HG02885 (cell line): ENCODE measurements at regions not wholly inside any gene's neighbourhood (a gene's known extent, or its start where the extent isn't known, plus 50 kb on each side); places are given as distances from the start of the nearest gene placed in this dataset.
"Not testable (repeated sequence)": the region's sequence is repeated elsewhere in the genome, so short reads cannot be mapped to it uniquely, and the experiment has no call there.

Source experiments
- ATAC-seq: cut with Tn5 transposase; IDR thresholded peaks from one replicate; pipeline ENCODE4 v1.9.1; 2021; ENCODE audit warnings: mild to moderate bottlenecking; ENCODE audit not compliant: unreplicated experiment, poor library complexity

DNA sequence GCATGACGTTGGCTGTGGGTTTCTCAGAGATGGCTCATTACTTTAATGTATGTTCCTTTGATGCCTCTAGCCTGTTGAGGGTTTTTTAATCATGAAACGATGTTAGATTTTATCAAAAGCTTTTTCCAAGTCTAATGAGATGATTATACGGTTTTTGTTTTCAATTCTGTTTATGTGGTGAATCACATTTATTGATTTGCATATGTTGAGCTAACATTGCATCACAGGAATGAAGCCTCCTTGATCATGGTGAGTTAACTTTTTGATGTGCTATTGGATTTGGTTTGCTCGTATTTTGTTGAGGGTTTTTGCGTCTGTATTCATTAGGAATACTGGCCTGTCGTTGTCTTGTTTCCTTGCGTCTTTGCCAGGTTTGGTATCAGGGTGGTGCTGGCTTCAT is 52.3 kb upstream of the PTPN12 start:
- no peak for ATAC-seq

DNA sequence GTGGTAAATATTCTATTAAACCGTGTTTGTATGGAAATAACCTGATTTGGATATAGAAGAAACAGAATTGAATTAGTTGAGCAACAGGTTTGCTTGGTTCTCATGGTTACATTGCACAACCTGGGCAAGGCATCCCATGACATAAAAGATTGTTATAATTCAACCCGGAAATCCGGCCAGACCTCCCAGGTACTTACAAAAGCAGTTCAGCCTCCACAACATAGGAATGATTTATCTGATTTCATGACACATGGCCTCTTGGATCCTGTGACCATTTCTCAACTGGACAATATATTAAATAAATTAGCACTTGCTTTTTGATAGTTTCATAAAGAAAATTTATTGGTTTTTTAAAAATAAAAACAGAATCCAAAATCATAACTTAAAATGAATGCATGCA is 55.1 kb upstream of the PTPN12 start:
- ATAC-seq, result no peak

DNA sequence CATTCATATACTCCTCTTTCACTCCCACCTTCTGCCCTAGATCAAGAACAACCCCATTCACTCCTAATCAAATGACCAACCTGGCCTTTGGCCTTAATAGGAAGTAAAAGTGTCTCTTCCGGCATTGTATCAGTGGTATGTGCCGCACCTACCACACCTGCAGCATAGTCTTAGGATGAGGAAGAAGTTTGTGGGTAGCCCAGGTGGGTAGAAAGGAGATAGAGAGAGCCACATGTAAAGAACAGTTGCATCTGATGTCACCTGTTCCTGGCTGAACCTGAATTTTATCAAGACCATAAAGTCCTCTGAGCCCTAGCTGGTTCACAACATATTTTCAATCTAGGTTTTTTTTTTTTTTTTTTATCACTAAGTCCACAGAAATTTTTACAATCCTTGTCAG is 55.5 kb upstream of the PTPN12 start:
- no peak for ATAC-seq

DNA sequence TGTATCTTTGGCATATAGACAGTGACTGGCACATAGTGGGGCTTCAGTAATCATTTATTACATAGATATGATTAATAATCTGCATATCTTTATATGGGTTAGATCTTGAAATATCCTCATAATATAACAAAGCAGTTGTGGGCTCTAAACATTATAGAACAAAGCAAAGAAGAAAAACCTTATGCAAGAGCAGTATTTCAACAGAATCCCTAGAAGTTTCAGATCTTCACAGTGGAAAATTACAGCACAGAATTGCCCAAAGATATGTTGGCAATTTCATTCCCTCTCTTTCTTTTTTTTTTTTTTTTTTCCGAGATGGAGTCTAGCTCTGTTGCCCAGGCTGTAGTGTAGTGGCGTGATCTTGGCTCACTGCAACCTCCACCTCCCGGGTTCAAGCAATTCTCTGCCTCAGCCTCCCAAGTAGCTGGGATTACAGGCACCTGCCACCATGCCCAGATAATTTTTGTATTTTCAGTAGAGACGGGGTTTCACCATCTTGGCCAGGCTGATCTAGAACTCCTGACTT is 56.9 kb upstream of the PTPN12 start:
- ATAC-seq, result not testable (repeated sequence)

DNA sequence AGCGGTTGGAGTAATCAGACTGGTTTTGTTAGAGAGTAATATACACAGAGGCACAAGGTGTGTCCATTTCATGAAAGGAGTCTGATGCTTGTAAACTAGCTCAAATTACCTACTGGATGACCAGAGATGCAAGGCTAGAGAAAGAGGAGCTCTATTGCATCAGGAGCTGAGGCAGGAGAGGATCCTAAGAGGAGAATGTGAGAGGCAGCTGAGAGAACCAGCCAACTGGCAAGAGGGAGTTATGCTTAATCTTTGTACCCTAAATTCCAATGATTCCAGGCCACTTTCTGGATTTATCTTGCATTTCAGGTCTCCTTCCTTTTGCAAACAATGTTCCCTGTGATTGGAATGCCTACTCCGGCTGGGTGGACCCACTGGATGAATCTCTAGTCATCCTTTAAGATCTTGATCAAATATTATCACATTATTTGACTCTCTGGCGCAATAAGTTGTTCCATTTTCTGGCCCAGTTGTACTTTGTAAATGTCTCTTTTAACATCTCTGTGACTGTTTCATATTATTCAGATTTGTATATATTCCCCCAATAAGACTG is 57.5 kb upstream of the PTPN12 start:
- ATAC-seq, result no peak

DNA sequence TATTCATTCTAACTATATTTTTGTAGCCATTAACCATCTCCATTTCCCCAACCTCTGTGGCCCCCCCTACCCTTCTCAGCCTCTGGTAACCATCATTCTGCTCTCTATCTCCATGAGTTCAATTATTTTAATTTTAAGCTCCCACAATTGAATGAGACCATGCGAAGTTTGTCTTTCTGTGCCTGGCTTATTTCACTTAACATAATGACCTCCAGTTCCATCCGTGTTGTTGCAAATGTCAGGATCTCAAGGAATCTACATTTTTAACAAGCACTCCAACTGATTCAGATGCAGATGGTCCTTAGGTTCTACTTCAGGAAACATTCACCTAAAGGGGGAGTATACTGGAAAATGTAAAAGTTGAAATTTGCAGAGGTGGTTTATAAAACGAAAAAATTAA is 60.2 kb upstream of the PTPN12 start:
- ATAC-seq, result no peak

DNA sequence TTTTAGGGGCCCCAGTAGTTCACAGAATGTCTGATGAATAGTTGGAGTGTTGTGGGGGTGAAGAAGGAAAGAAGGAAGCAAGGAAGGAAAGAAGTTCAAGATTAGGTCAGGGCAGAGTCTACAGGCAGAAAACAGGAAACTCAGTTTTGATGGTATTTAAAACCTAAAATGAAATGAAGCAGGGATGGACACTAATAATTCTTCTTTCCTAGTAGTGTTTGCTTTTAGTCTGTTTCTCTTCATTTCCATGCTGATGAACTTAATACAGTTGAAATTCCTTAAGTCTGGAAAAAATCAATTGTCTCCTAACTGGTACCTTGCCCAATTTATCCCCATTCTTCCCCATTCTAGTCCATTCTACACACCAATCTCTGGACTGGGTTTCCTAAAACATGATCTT is 59.0 kb upstream of the GSAP start:
- ATAC-seq, result no peak

DNA sequence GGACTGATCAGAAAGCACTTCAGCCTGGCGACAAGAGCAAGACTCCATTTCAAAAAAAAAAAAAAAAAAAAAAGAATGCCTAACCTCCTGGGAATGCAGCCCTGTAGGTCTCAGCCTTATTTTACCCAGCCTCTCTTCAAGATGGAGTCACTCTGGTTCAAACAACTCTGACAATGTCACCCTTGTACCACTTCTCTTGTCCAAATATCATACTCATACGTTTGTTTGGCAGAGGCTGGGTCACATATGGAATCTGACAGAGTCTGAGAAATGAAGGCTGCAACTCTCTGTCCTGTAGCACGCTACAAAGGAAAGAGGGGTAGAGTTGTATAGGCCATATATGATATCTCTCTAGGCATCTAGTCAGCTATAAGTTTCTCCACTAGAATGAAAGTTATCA is 58.6 kb upstream of the GSAP start:
- ATAC-seq, result no peak

DNA sequence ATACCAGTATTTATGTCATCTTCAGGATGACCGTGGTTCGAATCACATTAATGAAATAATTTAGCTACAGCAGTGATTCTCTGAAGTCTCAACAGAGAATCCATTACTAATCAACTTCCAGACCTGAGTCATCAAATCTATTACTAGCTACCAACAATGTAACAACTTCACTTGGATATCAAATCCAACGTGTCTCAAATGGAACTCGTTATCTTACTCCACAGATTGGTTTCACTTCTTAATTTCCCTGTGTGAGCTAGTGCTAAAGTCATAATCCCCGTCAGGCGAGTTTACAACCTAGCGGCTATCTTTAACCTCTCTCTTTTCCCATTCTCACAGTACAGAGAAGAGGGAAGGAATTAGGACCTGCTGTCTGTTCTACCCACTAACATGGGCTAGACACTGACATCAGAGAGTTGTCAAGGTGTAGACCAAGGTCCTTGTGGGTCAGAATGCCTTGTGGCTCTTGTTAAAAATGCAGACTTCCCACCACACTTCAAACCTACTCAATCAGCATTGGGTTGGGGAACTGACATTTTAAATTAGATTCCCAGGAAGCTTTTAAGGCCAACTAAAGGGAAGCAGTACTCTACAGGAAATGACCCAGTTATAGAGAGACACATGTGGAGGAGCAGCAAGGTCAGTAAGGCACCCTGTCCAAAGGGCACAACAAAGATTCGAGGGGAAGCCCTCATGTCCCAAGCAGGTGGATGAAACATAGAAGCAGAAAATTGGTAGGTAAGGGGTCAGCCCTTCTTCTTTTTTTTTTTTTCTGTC is 57.3 kb upstream of the GSAP start:
- peak; percentile 47 for ATAC-seq

DNA sequence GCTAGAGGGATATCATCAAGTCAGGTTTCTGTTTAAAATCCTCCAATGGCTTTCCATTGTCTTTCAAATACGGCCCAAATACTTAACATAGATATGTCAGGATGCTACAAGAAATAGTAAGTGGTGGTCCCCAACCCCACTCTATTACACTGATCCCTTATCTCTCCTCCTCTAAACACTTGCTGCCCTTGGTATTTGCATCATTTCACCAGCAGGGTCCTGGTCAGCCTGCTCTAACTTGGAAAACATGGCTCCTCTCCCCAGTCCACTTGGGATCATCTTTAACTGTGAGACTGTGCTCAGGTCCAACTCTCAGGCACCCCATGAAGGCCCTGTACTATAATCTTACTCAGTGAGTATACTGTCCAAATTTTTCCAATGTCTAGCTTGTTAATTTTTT is 53.8 kb upstream of the GSAP start:
- ATAC-seq, result no peak

DNA sequence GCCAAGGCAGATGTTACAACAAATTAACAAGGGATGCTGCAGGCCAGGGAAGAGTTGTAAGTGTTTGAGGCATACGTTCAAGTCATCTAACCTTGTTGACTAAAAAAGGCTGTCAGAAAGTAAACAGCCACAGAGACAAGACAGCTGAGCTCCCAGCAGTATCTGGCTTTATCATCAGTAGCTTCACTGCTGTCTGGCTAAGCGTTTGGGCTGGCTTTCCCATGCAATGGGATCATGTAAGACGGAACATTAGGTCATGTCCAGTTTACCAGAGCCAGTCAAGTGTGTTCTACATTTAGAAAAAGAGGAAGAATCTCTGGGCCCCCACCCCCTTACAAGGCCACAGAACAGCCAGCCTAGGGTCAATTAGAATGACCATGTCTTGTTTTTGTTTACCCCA is 51.3 kb upstream of the GSAP start:
- no peak for ATAC-seq

DNA sequence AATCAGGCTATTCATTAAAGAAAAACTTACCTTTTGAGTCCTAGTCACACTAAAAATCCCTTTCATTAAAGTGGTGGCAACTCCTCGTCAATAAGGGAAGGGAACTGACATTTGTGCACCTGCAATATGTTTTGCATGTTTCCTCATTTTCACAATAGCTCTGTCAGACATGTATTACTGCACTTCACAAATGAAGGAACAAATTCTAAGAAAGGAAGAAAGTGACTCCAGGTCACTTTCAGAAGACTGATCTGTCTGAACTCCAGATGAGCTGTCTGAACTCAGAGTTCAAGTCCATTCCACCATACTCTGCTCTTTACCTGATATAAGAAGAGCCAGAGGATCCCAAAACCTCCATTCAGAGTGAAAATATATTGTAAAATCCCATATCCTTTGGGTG is 50.3 kb upstream of the GSAP start:
- ATAC-seq, result no peak
